ENCODE measurements at regions not wholly inside any gene's neighbourhood (a gene's known extent, or its start where the extent isn't known, plus 50 kb on each side); places are given as distances from the start of the nearest gene placed in this dataset.

DNA sequence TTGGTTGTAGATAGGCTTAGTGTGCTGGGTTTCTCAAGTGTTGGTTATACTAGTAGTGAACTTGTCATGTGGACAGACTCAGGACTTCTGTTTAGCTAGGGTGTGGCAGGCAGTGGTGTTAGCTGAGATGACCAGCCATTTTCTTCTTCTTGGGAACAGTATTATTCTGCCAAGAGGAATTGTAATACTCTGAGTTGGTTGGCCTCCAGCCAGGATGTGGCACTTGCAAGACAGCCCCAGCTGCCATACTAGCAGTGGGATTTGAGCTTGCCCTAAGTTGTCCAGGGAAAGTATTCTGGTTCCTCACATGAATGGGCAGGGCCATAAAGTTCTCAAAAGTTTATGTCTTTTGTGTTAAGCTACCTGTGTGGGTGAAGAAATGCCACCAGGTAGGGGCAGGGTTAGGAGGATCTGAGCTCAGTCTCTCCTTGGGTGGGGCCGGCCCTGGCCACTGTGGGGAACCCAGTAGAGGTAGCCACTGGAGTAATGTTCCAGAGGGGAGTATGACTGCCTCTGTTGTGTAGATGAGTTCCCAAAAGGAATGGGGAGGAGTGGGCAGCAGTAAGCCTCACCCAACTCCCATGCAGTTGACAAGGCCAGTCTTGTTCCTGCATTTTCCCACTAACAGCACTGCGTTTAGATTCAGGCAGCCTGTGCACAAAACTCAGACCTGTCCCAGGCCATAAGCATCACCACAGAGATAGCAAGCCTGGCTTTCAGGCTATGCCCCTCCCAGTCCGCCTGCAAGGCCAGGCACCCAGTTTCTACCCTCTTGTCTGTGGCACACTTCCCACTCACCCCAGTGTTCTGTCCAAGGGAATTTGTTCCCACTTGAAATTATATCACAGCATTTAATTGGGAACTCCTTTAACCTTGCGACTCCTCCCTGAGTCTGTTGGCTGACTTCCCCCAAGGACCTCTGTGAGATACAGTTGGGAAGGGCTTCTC, 250.7 kb downstream of the ANXA1 start:
- DNase-seq (ENCODE audit: extremely low spot score, unreplicated experiment), result no peak
- Mint-ChIP-seq H3K4me3 (ENCODE audit: unreplicated experiment) (no peak overlapping the region), H3K27me3 (ENCODE audit: unreplicated experiment) (no peaks in the 10 kb centered on the region), H3K9me3 (ENCODE audit: unreplicated experiment) (peaks cover 18% of the 10 kb centered on the region), H3K4me1 (ENCODE audit: unreplicated experiment) (no peaks in the 10 kb centered on the region), H3K27ac (ENCODE audit: unreplicated experiment) (no peak overlapping the region), H3K36me3 (ENCODE audit: unreplicated experiment) (no peaks in the 10 kb centered on the region)
- TF ChIP-seq, protein P1, sequence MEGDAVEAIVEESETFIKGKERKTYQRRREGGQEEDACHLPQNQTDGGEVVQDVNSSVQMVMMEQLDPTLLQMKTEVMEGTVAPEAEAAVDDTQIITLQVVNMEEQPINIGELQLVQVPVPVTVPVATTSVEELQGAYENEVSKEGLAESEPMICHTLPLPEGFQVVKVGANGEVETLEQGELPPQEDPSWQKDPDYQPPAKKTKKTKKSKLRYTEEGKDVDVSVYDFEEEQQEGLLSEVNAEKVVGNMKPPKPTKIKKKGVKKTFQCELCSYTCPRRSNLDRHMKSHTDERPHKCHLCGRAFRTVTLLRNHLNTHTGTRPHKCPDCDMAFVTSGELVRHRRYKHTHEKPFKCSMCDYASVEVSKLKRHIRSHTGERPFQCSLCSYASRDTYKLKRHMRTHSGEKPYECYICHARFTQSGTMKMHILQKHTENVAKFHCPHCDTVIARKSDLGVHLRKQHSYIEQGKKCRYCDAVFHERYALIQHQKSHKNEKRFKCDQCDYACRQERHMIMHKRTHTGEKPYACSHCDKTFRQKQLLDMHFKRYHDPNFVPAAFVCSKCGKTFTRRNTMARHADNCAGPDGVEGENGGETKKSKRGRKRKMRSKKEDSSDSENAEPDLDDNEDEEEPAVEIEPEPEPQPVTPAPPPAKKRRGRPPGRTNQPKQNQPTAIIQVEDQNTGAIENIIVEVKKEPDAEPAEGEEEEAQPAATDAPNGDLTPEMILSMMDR (IDR thresholded peaks at IDR 0.05), result no peak

DNA sequence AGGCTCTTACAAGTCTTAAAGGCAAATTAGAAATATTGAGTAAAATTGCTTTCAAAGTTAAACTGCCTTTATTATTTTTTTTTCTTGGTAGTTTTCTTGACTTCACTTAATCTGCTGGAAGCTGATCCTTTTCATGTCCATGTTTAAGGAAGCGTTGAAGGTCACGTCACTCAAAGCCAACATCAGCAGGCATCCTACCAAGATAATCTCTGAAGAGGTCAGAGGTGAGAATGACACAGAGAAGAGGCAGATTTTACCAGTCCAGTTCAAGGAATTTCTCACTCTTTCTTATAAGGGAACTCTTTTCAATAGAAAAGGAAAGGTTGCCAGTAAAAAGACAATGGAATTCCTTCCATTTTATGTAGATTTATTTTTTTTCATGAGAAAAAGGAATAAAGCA, 259.8 kb downstream of the ANXA1 start:
- H3K27me3 Mint-ChIP-seq (ENCODE audit: unreplicated experiment), result peaks cover 3% of the 10 kb centered on the region
- no peaks in the 10 kb centered on the region for H3K4me1 Mint-ChIP-seq (ENCODE audit: unreplicated experiment)
- H3K36me3 Mint-ChIP-seq (ENCODE audit: unreplicated experiment), result no peaks in the 10 kb centered on the region
- H3K9me3 Mint-ChIP-seq (ENCODE audit: unreplicated experiment), result no peaks in the 10 kb centered on the region
- DNase-seq (ENCODE audit: extremely low spot score, unreplicated experiment), result no peak
- H3K4me3 Mint-ChIP-seq (ENCODE audit: unreplicated experiment), result no peak overlapping the region
- TF ChIP-seq, protein P1 (IDR thresholded peaks at IDR 0.05), result no peak
- H3K27ac Mint-ChIP-seq (ENCODE audit: unreplicated experiment), result no peak overlapping the region

DNA sequence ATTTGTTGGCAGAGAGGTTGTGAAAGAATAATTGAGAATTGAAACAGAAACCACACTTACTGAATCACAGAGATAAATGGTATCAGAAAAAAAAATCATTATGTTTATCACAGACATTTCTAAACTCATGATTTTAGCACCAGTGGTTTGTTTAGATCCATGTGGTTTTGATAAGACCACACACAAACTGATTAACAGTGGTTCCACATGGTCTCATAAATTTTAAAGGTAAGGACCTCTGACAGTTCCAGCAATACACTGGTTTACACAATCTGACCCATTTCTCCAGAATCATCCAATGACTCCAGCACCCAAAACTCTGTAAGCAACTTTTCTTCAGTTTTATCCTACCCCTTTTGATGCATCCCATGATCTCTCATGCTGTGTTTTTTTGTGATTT, 261.2 kb downstream of the ANXA1 start:
- TF ChIP-seq, protein P1 (IDR thresholded peaks at IDR 0.05), result no peak
- Mint-ChIP-seq H3K27ac (ENCODE audit: unreplicated experiment) (no peak overlapping the region), H3K36me3 (ENCODE audit: unreplicated experiment) (no peaks in the 10 kb centered on the region), H3K4me1 (ENCODE audit: unreplicated experiment) (no peaks in the 10 kb centered on the region), H3K27me3 (ENCODE audit: unreplicated experiment) (peaks cover 3% of the 10 kb centered on the region), H3K4me3 (ENCODE audit: unreplicated experiment) (no peak overlapping the region), H3K9me3 (ENCODE audit: unreplicated experiment) (no peaks in the 10 kb centered on the region)
- DNase-seq (ENCODE audit: extremely low spot score, unreplicated experiment), result no peak

DNA sequence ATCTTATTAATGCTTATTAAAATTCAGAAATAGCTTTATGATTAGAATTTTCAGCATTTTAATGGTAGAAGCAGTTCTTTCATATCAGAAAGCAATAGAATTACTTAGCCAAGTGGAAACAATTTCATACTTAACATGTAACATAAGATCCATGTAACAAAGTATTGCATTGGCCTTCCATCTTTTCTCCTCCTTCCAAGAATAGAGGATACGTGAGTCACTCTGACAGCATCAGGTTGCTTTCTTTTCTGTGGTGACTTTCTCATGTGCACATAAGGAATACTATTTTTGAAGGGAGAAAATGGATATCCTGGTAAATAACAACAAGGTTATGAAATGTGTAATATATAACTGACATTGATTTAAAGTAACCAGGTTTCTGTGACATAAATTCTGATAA, 272.2 kb downstream of the ANXA1 start:
- H3K4me1 Mint-ChIP-seq (ENCODE audit: unreplicated experiment), result no peaks in the 10 kb centered on the region
- TF ChIP-seq, protein P1 (IDR thresholded peaks at IDR 0.05), result no peak
- H3K9me3 Mint-ChIP-seq (ENCODE audit: unreplicated experiment), result no peaks in the 10 kb centered on the region
- H3K36me3 Mint-ChIP-seq (ENCODE audit: unreplicated experiment), result no peaks in the 10 kb centered on the region
- H3K27ac Mint-ChIP-seq (ENCODE audit: unreplicated experiment), result no peak overlapping the region
- H3K4me3 Mint-ChIP-seq (ENCODE audit: unreplicated experiment), result no peak overlapping the region
- H3K27me3 Mint-ChIP-seq (ENCODE audit: unreplicated experiment), result peaks cover 7% of the 10 kb centered on the region
- DNase-seq (ENCODE audit: extremely low spot score, unreplicated experiment), result no peak

DNA sequence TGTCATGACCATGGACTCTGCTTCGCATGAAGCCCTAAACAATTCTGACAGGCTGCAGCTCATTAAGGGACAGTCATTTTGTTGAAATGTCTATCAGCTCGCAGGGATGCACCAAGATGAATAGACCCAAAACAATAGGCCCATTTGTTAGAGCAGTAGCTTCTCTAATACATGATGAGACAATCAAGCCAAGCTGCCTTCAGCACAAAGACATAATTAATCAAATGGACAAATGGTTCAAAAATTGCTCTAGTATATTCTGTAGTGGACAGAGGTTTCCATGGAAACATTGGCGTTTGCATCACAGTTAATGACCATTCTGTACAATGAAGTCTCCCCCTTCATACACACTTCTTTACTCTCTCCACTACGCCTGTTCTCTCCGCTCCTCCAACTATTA, 274.6 kb downstream of the ANXA1 start:
- TF ChIP-seq, protein P1 (IDR thresholded peaks at IDR 0.05), result no peak
- H3K27me3 Mint-ChIP-seq (ENCODE audit: unreplicated experiment), result peaks cover 6% of the 10 kb centered on the region
- no peak overlapping the region for H3K4me3 Mint-ChIP-seq (ENCODE audit: unreplicated experiment)
- no peaks in the 10 kb centered on the region for H3K36me3 Mint-ChIP-seq (ENCODE audit: unreplicated experiment)
- H3K9me3 Mint-ChIP-seq (ENCODE audit: unreplicated experiment), result no peaks in the 10 kb centered on the region
- no peaks in the 10 kb centered on the region for H3K4me1 Mint-ChIP-seq (ENCODE audit: unreplicated experiment)
- no peak overlapping the region for H3K27ac Mint-ChIP-seq (ENCODE audit: unreplicated experiment)
- no peak for DNase-seq (ENCODE audit: extremely low spot score, unreplicated experiment)
